H9 (cell line): ENCODE measurements at regions not wholly inside any gene's neighbourhood (a gene's known extent, or its start where the extent isn't known, plus 50 kb on each side); places are given as distances from the start of the nearest gene placed in this dataset.

Experiments used
- DNase-seq: peaks from one replicate; pipeline ENCODE4 v3.0.0-alpha.2; 2017
- H2AFZ ChIP-seq: one replicate; pipeline ENCODE4 v1.6.1; 2013; ENCODE audit warnings: mild to moderate bottlenecking, low read length, control low read depth, moderate library complexity
- H2AK5ac ChIP-seq: 2 replicates; pipeline ENCODE4 v1.6.1; 2013; ENCODE audit warnings: low read length, control low read depth, mixed read lengths; ENCODE audit not compliant: insufficient read length
- H2BK120ac ChIP-seq: one replicate; pipeline ENCODE4 v1.6.1; 2013; ENCODE audit warnings: low read depth, mild to moderate bottlenecking, low read length, control low read depth, inconsistent platforms; ENCODE audit not compliant: poor library complexity, severe bottlenecking
- H2BK12ac ChIP-seq: 2 replicates; pipeline ENCODE4 v1.6.1; 2013; ENCODE audit warnings: low read length, control low read depth, mixed read lengths, low read depth; ENCODE audit not compliant: insufficient read length
- H2BK15ac ChIP-seq: 2 replicates; pipeline ENCODE4 v1.6.1; 2013; ENCODE audit warnings: low read depth, low read length, control low read depth
- H2BK20ac ChIP-seq: one replicate; pipeline ENCODE4 v1.6.1; 2013; ENCODE audit warnings: low read depth, mild to moderate bottlenecking, low read length, control low read depth, inconsistent platforms; ENCODE audit not compliant: poor library complexity, severe bottlenecking
- H2BK5ac ChIP-seq: 2 replicates; pipeline ENCODE4 v1.6.1; 2013; ENCODE audit warnings: low read length, control low read depth, mixed read lengths; ENCODE audit not compliant: insufficient read length
- H3K14ac ChIP-seq: 2 replicates; pipeline ENCODE4 v1.6.1; 2013; ENCODE audit warnings: low read length, control low read depth; ENCODE audit not compliant: insufficient read depth
- H3K18ac ChIP-seq: 2 replicates; pipeline ENCODE4 v1.6.1; 2013; ENCODE audit warnings: low read depth, mild to moderate bottlenecking, mixed read lengths, low read length, control low read depth; ENCODE audit not compliant: insufficient read length
- H3K23ac ChIP-seq: 2 replicates; pipeline ENCODE4 v1.6.1; 2013; ENCODE audit warnings: low read length, control low read depth, mixed read lengths, low read depth; ENCODE audit not compliant: insufficient read length
- H3K23me2 ChIP-seq: 2 replicates; pipeline ENCODE4 v1.6.1; 2013; ENCODE audit warnings: low read depth, mild to moderate bottlenecking, mixed read lengths, low read length, control low read depth; ENCODE audit not compliant: insufficient read length, poor library complexity, severe bottlenecking
- H3K27ac ChIP-seq: 2 replicates; pipeline ENCODE4 v1.5.1; 2013; ENCODE audit warnings: low read length, control low read depth, mixed read lengths, low read depth; ENCODE audit not compliant: insufficient read length
- H3K27me3 ChIP-seq: 2 replicates; pipeline ENCODE4 v1.6.1; 2013; ENCODE audit warnings: low read length, control low read depth, inconsistent platforms; ENCODE audit not compliant: insufficient read depth
- H3K4ac ChIP-seq: 2 replicates; pipeline ENCODE4 v1.6.1; 2013; ENCODE audit warnings: low read depth, mild to moderate bottlenecking, control low read depth, inconsistent platforms, low read length, moderate library complexity
- H3K4me1 ChIP-seq: 2 replicates; pipeline ENCODE4 v1.6.1; 2013; ENCODE audit warnings: low read length, control low read depth, inconsistent platforms; ENCODE audit not compliant: insufficient read depth
- H3K4me2 ChIP-seq: 2 replicates; pipeline ENCODE4 v1.6.1; 2013; ENCODE audit warnings: low read length, control low read depth, mixed read lengths; ENCODE audit not compliant: insufficient read length, insufficient read depth
- H3K56ac ChIP-seq: 2 replicates; pipeline ENCODE4 v1.6.1; 2013; ENCODE audit warnings: low read depth, mild to moderate bottlenecking, mixed read lengths, low read length, control low read depth; ENCODE audit not compliant: insufficient read length
- H3K79me1 ChIP-seq: 2 replicates; pipeline ENCODE4 v1.6.1; 2013; ENCODE audit warnings: low read depth, mild to moderate bottlenecking, moderate library complexity, low read length, control low read depth, inconsistent platforms; ENCODE audit not compliant: insufficient read depth, poor library complexity, severe bottlenecking
- H3K79me2 ChIP-seq: 2 replicates; pipeline ENCODE4 v1.6.1; 2013; ENCODE audit warnings: low read length, control low read depth, inconsistent platforms; ENCODE audit not compliant: insufficient read depth
- H3K9ac ChIP-seq: 2 replicates; pipeline ENCODE4 v1.6.1; 2013; ENCODE audit warnings: low read length, control low read depth, mixed read lengths; ENCODE audit not compliant: insufficient read length; ENCODE audit errors: extremely low read depth
- H3K9me3 ChIP-seq: one replicate; pipeline ENCODE4 v1.6.1; 2013; ENCODE audit warnings: low read depth, low read length, inconsistent platforms; ENCODE audit not compliant: control insufficient read depth
- H3T11ph ChIP-seq: one replicate; pipeline ENCODE4 v1.6.1; 2013; ENCODE audit warnings: mild to moderate bottlenecking, low read length, control low read depth, inconsistent platforms
- H4K20me1 ChIP-seq: one replicate; pipeline ENCODE4 v1.6.1; 2013; ENCODE audit not compliant: control insufficient read depth, insufficient read length, insufficient read depth
- H4K5ac ChIP-seq: 2 replicates; pipeline ENCODE4 v1.6.1; 2013; ENCODE audit warnings: low read depth, mild to moderate bottlenecking, mixed read lengths, low read length, control low read depth; ENCODE audit not compliant: insufficient read length
- H4K8ac ChIP-seq: replicated peaks from 2 replicates; pipeline ENCODE4 v1.6.1; 2013; ENCODE audit warnings: low read length, control low read depth, mixed read lengths, low read depth; ENCODE audit not compliant: insufficient read length
- H4K91ac ChIP-seq: 2 replicates; pipeline ENCODE4 v1.6.1; 2013; ENCODE audit warnings: low read depth, mild to moderate bottlenecking, moderate library complexity, mixed read lengths, low read length, control low read depth; ENCODE audit not compliant: insufficient read length
- H3K27ac Mint-ChIP-seq, 3 experiments: 2 replicates in 2 of 3; 3 replicates in 1 of 3; pipeline ENCODE4 v1.8.0; 2020 to 2021; ENCODE audit warnings: mixed read lengths in 3 of 3, mild to moderate bottlenecking in 1 of 3, moderate library complexity in 1 of 3
- H3K27me3 Mint-ChIP-seq: 2 replicates; pipeline ENCODE4 v1.8.0; 2021; ENCODE audit warnings: low read depth, mild to moderate bottlenecking, moderate library complexity, mixed read lengths
- H3K36me3 Mint-ChIP-seq, 3 experiments: 2 replicates in 2 of 3; 3 replicates in 1 of 3; pipeline ENCODE4 v1.8.0; 2020 to 2021; ENCODE audit warnings: low read depth in 3 of 3, mixed read lengths in 3 of 3; ENCODE audit not compliant: insufficient read depth in 1 of 3
- H3K4me1 Mint-ChIP-seq, 2 experiments: 2 replicates each; pipeline ENCODE4 v1.8.0; 2020; ENCODE audit warnings: mixed read lengths in 2 of 2
- H3K4me3 Mint-ChIP-seq, 2 experiments: 2 replicates in 1 of 2; 3 replicates in 1 of 2; pipeline ENCODE4 v1.8.0; 2020 to 2021; ENCODE audit warnings: mild to moderate bottlenecking in 2 of 2, mixed read lengths in 2 of 2, moderate library complexity in 1 of 2
- H3K9me3 Mint-ChIP-seq, 2 experiments: 2 replicates in 1 of 2; 3 replicates in 1 of 2; pipeline ENCODE4 v1.8.0; 2020; ENCODE audit warnings: mild to moderate bottlenecking in 2 of 2, mixed read lengths in 2 of 2, moderate library complexity in 1 of 2
- WGBS: extraction: QIAGEN DNeasy Blood & Tissue Kit; methylation state at CpG from one replicate; pipeline ENCODE4 v1.1.7; 2013; ENCODE audit warnings: missing lambda C conversion rate, low lambda C conversion rate, mixed read lengths; ENCODE audit not compliant: insufficient read length; ENCODE audit errors: extremely low coverage; 5-methylcytosine and 5-hydroxymethylcytosine counted together
- TF ChIP-seq, protein P1 (sequence below): fragments of 200-600 bp; sonication (generic); conservative IDR thresholded peaks from 3 replicates; pipeline ENCODE4 v1.8.0; 2021; ENCODE audit warnings: antibody characterized with exemption, mild to moderate bottlenecking

DNA sequence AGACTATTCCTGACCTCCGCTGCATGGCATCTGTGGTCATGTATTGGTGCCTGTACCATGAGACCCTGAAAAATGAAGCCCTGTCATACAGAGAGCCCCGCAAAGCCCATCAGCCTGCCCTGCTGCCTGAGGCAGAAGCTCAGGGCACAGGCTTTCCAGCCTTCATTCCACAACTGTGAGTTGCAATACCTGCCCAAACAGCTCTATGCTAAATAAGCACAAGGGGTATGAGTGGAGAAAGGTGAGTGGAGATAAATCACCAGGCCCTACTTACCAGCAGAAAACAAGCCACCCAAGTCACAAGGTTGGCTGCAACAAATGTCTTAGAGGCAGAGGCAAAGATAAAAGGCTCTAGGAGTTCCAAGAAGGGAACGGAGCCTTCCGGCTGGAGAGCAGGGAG is 277.4 kb downstream of the TNS1 start:
- no peak for DNase-seq
- H3K4ac ChIP-seq = no peak overlapping the region
- no peak overlapping the region for H3K18ac ChIP-seq
- no peaks in the 10 kb centered on the region for H3K4me1 ChIP-seq
- H2BK120ac ChIP-seq = no peak overlapping the region
- no peak overlapping the region for H2BK12ac ChIP-seq
- H3K23me2 ChIP-seq = no peaks in the 10 kb centered on the region
- Mint-ChIP-seq H3K4me3 (no peak overlapping the region), H3K27ac (no peak overlapping the region; a peak in 1 of 7 replicates), H3K27me3 (peaks cover 4% of the 10 kb centered on the region; the same call in 1 of the 2 replicates), H3K36me3 (no peaks in the 10 kb centered on the region), H3K9me3 (no peaks in the 10 kb centered on the region), H3K4me1 (no peaks in the 10 kb centered on the region)
- H3K4me2 ChIP-seq = no peak overlapping the region
- no peaks in the 10 kb centered on the region for H3K27me3 ChIP-seq
- no peak overlapping the region for H4K8ac ChIP-seq
- H3T11ph ChIP-seq = no peak overlapping the region
- no peak overlapping the region for H2AFZ ChIP-seq
- H3K9me3 ChIP-seq = no peaks in the 10 kb centered on the region
- H4K20me1 ChIP-seq = no peaks in the 10 kb centered on the region
- no peak overlapping the region for H3K23ac ChIP-seq
- no peak overlapping the region for H4K5ac ChIP-seq
- no peak overlapping the region for H2BK5ac ChIP-seq
- WGBS = no CpG with 5 or more reads among the region's 4 CpGs
- no peaks in the 10 kb centered on the region for H3K79me1 ChIP-seq
- no peak overlapping the region for H2AK5ac ChIP-seq
- H3K14ac ChIP-seq = no peak overlapping the region
- no peak overlapping the region for H3K9ac ChIP-seq
- H3K56ac ChIP-seq = no peak overlapping the region
- no peak overlapping the region for H2BK20ac ChIP-seq
- TF ChIP-seq, protein P1, sequence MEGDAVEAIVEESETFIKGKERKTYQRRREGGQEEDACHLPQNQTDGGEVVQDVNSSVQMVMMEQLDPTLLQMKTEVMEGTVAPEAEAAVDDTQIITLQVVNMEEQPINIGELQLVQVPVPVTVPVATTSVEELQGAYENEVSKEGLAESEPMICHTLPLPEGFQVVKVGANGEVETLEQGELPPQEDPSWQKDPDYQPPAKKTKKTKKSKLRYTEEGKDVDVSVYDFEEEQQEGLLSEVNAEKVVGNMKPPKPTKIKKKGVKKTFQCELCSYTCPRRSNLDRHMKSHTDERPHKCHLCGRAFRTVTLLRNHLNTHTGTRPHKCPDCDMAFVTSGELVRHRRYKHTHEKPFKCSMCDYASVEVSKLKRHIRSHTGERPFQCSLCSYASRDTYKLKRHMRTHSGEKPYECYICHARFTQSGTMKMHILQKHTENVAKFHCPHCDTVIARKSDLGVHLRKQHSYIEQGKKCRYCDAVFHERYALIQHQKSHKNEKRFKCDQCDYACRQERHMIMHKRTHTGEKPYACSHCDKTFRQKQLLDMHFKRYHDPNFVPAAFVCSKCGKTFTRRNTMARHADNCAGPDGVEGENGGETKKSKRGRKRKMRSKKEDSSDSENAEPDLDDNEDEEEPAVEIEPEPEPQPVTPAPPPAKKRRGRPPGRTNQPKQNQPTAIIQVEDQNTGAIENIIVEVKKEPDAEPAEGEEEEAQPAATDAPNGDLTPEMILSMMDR = no peak
- H3K79me2 ChIP-seq = no peaks in the 10 kb centered on the region
- no peak overlapping the region for H3K27ac ChIP-seq
- no peak overlapping the region for H4K91ac ChIP-seq
- no peak overlapping the region for H2BK15ac ChIP-seq
